ENCODE measurements at regions not wholly inside any gene's neighbourhood (a gene's known extent, or its start where the extent isn't known, plus 50 kb on each side); places are given as distances from the start of the nearest gene placed in this dataset.

DNA sequence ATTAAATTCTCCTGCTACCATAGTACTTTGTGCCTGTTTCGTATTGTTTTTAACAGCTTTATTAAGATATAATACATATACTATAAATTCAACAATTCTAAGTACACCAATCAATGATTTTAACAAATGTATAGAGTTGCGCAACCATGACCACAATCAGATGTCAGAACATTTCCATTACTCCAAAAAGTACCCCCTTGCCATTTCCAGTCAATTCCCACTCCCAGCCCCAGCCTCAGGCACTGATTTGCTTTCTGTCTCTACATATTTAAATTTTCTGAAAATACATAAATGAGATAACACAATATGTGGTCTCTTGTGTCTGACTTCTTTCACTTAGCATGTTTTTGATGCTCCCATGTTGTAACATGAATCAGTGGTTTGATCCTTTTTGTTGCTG lies 193.9 kb downstream of the FIGN start:
- Histone ChIP-seq H3K4me1 (no peaks in the 10 kb centered on the region), H3K27me3 (no peaks in the 10 kb centered on the region), H3K4me3 (no peak overlapping the region), H3K9me3 (no peaks in the 10 kb centered on the region), H3K27ac (no peak overlapping the region), H3K36me3 (no peaks in the 10 kb centered on the region)
- DNase-seq, result no peak
- TF ChIP-seq, protein P1, sequence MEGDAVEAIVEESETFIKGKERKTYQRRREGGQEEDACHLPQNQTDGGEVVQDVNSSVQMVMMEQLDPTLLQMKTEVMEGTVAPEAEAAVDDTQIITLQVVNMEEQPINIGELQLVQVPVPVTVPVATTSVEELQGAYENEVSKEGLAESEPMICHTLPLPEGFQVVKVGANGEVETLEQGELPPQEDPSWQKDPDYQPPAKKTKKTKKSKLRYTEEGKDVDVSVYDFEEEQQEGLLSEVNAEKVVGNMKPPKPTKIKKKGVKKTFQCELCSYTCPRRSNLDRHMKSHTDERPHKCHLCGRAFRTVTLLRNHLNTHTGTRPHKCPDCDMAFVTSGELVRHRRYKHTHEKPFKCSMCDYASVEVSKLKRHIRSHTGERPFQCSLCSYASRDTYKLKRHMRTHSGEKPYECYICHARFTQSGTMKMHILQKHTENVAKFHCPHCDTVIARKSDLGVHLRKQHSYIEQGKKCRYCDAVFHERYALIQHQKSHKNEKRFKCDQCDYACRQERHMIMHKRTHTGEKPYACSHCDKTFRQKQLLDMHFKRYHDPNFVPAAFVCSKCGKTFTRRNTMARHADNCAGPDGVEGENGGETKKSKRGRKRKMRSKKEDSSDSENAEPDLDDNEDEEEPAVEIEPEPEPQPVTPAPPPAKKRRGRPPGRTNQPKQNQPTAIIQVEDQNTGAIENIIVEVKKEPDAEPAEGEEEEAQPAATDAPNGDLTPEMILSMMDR (IDR thresholded peaks at IDR 0.05), result no peak
- TF ChIP-seq EP300 (IDR thresholded peaks at IDR 0.05) (no peak), POLR2AphosphoS5 (IDR thresholded peaks at IDR 0.05) (no peak)
- 86 to 90% methylated on average over 2 of the region's 2 CpGs for WGBS, 2 donors
- ATAC-seq (ENCODE audit: low FRiP score in 2 of 2), result no peak

DNA sequence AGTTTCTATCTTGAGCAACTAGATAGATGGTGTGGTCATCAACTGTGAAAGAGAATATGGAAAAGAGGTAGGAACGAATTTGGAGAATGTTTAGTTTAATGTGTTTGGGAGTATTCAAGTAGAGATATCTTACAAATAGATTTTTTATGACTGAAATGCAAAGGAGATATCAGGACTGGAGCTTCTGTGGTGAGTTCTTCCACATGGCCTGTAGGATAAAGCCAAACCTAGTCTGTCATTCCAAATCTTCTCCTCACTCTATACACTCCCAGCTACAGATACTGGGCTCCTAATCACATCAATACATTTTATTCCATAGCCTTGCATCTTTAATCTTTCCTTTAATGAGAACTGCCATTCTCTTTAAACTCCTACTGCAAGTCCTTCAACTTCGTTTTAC lies 194.3 kb downstream of the FIGN start:
- DNase-seq, result no peak
- Histone ChIP-seq H3K27ac (no peak overlapping the region), H3K36me3 (no peaks in the 10 kb centered on the region), H3K27me3 (no peaks in the 10 kb centered on the region), H3K4me1 (no peaks in the 10 kb centered on the region), H3K9me3 (no peaks in the 10 kb centered on the region), H3K4me3 (no peak overlapping the region)
- TF ChIP-seq POLR2A (IDR thresholded peaks at IDR 0.05) (no peak), EP300 (IDR thresholded peaks at IDR 0.05) (no peak), POLR2AphosphoS5 (IDR thresholded peaks at IDR 0.05) (no peak)
- TF ChIP-seq, protein P1 (IDR thresholded peaks at IDR 0.05), result no peak
- 70 to 80% methylated on average over 2 of the region's 2 CpGs for WGBS, 2 donors
- ATAC-seq (ENCODE audit: low FRiP score in 2 of 2), result no peak

DNA sequence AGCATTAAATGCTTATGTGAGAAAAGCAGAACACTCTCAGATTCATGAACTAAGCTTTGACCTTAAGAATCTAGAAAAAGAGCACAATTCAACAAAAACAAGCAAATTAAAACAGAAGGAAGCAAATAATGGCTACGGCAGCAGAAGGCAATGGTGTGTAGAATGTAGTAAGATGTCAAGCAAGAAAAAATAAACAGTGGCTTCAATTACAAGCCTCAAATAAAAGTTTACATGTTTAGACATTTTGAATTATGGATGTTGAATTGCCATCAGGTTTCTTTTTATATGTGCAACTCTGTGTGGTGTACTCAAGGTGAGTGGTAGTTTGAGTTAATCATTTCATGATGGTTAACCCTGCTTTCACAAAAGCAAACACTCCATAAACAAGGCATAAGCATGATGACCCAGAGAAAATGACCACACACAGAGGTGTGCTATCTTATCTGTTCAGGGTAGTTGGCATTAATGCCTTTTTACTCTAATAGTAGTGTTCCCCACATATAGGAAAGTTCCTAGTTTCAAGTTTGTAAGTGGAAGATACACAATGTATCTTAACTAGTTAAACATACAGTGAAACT lies 207.1 kb downstream of the FIGN start:
- no peak for DNase-seq
- no peak for ATAC-seq (ENCODE audit: low FRiP score in 2 of 2)
- Histone ChIP-seq H3K9me3 (peaks cover 0 to 8% (median 6%) of the 10 kb centered on the region in 4 donors), H3K36me3 (no peaks in the 10 kb centered on the region), H3K27ac (no peak overlapping the region), H3K4me3 (no peak overlapping the region), H3K27me3 (no peaks in the 10 kb centered on the region), H3K4me1 (no peaks in the 10 kb centered on the region)
- TF ChIP-seq, protein P1 (IDR thresholded peaks at IDR 0.05), result no peak
- no peak for TF ChIP-seq EP300 (IDR thresholded peaks at IDR 0.05)
- TF ChIP-seq POLR2AphosphoS5 (IDR thresholded peaks at IDR 0.05), result no peak
- no peak for TF ChIP-seq POLR2A (IDR thresholded peaks at IDR 0.05)
- WGBS, 2 donors, result 52 to 67% methylated on average over 1 of the region's 1 CpG

DNA sequence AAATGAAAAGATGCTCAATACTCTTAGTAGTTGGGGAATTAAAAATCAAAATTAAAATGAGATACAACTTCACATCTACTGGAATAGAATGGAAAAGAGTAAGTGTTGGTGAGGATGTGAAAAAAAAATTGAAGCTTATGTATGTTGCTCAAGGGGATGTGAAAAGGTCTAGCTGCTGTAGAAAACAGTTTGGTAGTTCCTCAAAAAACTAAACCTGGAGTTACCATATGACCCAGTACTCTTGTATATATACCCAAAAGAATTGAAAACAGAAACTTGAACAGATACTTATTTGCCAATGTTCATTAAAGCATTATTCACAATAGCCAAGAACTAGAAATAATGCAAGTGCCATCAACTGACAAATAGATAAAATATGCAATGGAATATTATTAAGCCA lies 208.4 kb downstream of the FIGN start:
- peaks cover 0 to 11% (median 6%) of the 10 kb centered on the region in 4 donors for H3K9me3 ChIP-seq
- no peaks in the 10 kb centered on the region for H3K27me3 ChIP-seq
- no peaks in the 10 kb centered on the region for H3K4me1 ChIP-seq
- no peaks in the 10 kb centered on the region for H3K36me3 ChIP-seq
- TF ChIP-seq POLR2AphosphoS5 (IDR thresholded peaks at IDR 0.05) (no peak), POLR2A (IDR thresholded peaks at IDR 0.05) (no peak), EP300 (IDR thresholded peaks at IDR 0.05) (no peak)
- TF ChIP-seq, protein P1 (IDR thresholded peaks at IDR 0.05), result no peak
- H3K27ac ChIP-seq, result no peak overlapping the region
- H3K4me3 ChIP-seq, result no peak overlapping the region
- ATAC-seq (ENCODE audit: low FRiP score in 2 of 2) (no peak), DNase-seq (no peak)

DNA sequence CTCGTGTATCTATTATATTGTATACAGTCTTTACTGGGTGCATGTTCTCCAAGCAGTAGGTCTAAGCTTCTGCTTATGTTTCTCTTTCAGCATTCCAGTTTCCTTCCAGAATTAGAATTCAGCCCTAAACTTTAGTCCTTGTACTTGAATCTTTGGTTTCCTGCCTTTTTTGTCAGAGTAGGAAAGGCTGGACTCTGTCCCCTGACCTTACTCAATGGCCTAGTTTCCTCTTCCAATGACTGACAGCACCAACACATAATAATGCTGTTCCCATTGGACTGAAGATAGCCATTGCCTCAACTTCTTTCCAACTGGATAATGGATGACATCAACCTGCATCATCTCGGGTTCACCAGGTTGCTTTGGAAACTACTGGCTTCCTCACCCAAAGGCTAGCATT lies 217.0 kb downstream of the FIGN start:
- Histone ChIP-seq H3K4me1 (no peaks in the 10 kb centered on the region), H3K36me3 (no peaks in the 10 kb centered on the region), H3K27me3 (no peaks in the 10 kb centered on the region), H3K4me3 (no peak overlapping the region), H3K27ac (no peak overlapping the region), H3K9me3 (peaks cover 0 to 3% (median under 1%) of the 10 kb centered on the region in 4 donors)
- DNase-seq, result no peak
- ATAC-seq (ENCODE audit: low FRiP score in 2 of 2), result no peak
- TF ChIP-seq POLR2A (IDR thresholded peaks at IDR 0.05), result no peak
- TF ChIP-seq POLR2AphosphoS5 (IDR thresholded peaks at IDR 0.05), result no peak
- WGBS, 2 donors, result 71 to 74% methylated on average over 2 of the region's 2 CpGs
